Mesodermal cell (in vitro differentiated cells): ENCODE measurements at regions not wholly inside any gene's neighbourhood (a gene's known extent, or its start where the extent isn't known, plus 50 kb on each side); places are given as distances from the start of the nearest gene placed in this dataset.
"Not testable (repeated sequence)": the region's sequence is repeated elsewhere in the genome, so short reads cannot be mapped to it uniquely, and the experiment has no call there.

Source experiments
- H3K27ac ChIP-seq: 2 replicates; pipeline ENCODE4 v1.7.0; 2013; ENCODE audit warnings: mild to moderate bottlenecking, low read depth, low read length, moderate library complexity; ENCODE audit not compliant: severe bottlenecking
- H3K36me3 ChIP-seq: 2 replicates; pipeline ENCODE4 v1.7.1; 2013; ENCODE audit warnings: mild to moderate bottlenecking, low read length, moderate library complexity; ENCODE audit not compliant: control insufficient read depth, insufficient read depth
- H3K4me1 ChIP-seq: one replicate; pipeline ENCODE4 v1.7.1; 2013; ENCODE audit warnings: mild to moderate bottlenecking, low read length; ENCODE audit not compliant: insufficient read depth, control insufficient read depth, poor library complexity, severe bottlenecking
- H3K4me3 ChIP-seq: 2 replicates; pipeline ENCODE4 v1.7.0; 2013; ENCODE audit warnings: low read length, control low read depth, mild to moderate bottlenecking; ENCODE audit not compliant: insufficient read depth, poor library complexity, severe bottlenecking; ENCODE audit errors: extremely low read depth
- H3K9me3 ChIP-seq: 2 replicates; pipeline ENCODE4 v1.7.1; 2013; ENCODE audit warnings: mild to moderate bottlenecking, low read length, moderate library complexity; ENCODE audit not compliant: control insufficient read depth
- WGBS, 2 experiments: methylation state at CpG; one replicate each; pipeline ENCODE4 v1.1.5; 2013; ENCODE audit warnings: missing lambda C conversion rate in 2 of 2; ENCODE audit not compliant: insufficient coverage in 2 of 2; 5-methylcytosine and 5-hydroxymethylcytosine counted together

DNA sequence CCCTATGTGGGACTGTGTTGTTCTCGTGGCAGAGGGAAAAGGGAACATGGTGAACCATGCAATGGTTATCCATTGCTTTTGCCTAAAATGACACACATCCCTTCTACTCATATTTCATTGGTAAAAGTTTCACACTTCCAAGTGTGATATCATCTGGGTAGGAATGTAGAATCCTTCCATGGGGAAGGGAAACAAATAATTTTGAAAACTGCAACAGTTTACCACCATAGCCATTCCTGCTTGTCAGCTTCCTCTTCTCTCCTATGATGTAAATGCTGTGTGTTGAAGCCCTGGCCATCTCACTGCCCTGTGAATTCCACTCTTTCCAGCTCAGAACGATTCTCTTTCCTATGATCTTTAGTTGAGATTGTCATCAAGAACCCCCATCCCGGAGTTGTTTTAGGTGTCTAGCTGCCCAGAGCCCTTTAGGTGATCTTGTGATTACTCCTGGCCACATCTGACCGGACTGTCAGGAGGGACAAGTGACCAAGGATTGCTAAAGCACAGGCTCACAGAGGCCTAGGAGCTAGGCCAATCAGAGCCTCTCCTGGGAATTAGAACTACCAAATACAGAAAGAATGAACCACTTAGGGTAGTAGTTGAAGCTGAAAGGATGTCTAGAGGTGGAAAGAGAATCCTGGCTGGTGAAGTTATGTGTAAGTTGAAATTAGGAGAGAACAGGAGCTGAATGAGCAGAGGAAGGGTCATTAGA lies 84.6 kb downstream of the VCPKMT start:
- Histone ChIP-seq H3K27ac (no peak overlapping the region), H3K9me3 (no peaks in the 10 kb centered on the region), H3K36me3 (no peaks in the 10 kb centered on the region), H3K4me1 (peaks cover 3% of the 10 kb centered on the region), H3K4me3 (no peak overlapping the region)
- WGBS, 2 experiments, result 100% methylated on average over 2 of the region's 4 CpGs

DNA sequence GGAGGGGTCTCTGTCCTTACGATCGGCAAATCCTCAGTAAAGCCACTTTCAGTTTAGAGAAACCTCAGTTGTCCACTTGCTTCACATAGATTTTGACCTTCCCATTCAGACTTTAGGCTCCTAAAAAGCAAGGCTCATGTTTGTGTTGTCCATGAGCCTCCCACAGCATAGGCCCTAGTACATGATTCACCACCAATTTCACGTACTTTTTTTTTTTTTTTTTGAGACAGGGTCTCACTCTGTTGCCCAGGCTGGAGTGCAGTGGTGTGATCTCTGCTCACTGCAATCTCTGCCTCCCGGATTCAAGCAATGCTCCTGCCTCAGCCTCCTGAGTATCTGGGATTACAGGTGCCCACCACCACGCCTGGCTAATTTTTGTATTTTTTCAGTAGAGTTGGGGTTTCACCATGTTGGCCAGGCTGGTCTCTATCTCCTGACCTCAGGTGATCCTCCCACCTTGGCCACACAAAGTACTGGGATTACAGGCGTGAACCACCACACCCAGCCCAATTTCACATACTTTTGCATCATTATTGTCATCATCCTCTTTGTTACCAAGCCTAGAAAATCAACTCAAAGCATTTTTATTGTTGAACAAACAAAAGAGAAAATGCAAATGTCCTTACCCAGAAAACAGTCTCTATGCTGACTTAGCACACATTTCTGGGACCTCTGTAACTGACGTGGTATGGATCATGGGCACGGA lies 83.8 kb downstream of the VCPKMT start:
- H3K4me3 ChIP-seq, H3K4me1 ChIP-seq, H3K36me3 ChIP-seq, H3K9me3 ChIP-seq, H3K27ac ChIP-seq: not testable (repeated sequence)
- WGBS, 2 experiments, result 90 to 98% methylated on average over 5 to 7 of the region's 8 CpGs

DNA sequence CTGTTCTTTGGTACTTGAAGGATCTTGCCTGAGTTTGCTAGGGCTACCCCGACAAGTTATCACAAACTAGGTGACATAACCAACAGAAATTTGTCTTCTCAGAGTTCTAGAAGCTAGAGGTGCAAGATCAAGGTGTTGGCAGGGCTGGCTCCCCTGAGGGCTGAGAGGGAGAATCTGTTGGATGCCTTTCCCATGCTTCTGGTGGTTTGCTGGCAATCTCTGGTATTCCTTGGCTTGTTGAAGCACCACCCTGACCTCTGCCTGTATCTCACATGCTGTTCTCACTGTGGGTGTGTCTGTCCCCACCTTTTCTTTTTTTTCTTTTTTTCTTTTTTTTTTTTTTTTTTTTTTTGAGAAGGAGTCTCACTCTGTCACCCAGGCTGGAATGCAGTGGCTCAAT lies 81.2 kb downstream of the VCPKMT start:
- no peaks in the 10 kb centered on the region for H3K36me3 ChIP-seq
- peaks cover 3% of the 10 kb centered on the region for H3K4me1 ChIP-seq
- H3K27ac ChIP-seq, result no peak overlapping the region
- no peaks in the 10 kb centered on the region for H3K9me3 ChIP-seq
- no peak overlapping the region for H3K4me3 ChIP-seq
- WGBS, 2 experiments, result 100% methylated on average over 1 of the region's 1 CpG; no CpG with 5 or more reads in 1 of the 2 experiments

DNA sequence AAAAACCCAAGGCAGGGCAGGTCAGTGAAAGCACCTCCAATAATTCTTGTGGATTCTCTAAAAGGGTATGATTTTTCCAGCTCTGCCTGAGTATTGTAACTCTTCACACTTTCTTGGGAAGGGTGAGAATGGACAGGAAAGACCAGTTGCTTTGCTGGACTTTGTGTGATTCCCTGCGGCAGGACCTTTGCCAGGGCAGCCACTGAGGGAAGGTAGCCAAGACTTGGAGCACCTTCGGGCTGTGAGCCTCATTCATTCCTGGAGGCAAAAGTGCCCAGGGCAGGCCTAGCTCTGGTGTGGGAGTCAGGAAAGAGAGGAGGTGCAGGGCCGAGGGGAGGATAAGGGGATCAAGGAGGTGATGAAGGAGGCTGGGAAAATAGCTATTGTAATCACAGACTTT lies 80.2 kb downstream of the VCPKMT start:
- Histone ChIP-seq H3K36me3 (no peaks in the 10 kb centered on the region), H3K4me1 (peaks cover 12% of the 10 kb centered on the region), H3K4me3 (no peak overlapping the region), H3K27ac (no peak overlapping the region), H3K9me3 (no peaks in the 10 kb centered on the region)
- 81 to 94% methylated on average over 2 of the region's 3 CpGs for WGBS, 2 experiments

DNA sequence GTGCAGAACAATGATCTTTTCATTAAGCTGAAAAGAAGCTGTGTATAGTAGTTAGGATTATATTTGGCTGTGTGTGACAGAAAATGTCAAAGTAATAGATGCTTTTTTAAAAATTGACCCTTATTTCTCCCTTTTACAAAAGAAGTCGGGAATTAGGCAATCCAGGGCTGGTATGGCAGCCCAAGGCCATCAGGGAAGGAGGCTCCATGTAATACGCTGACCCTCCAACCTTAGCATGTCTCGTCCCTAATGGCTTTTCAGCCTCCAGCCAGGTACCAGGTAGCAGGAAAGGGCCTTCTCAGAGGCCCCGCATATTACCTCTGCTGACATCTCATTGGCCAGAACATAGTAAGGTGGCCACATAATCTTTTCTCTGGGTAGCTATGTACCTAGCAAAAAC lies 79.7 kb downstream of the VCPKMT start:
- Histone ChIP-seq H3K4me3 (no peak overlapping the region), H3K4me1 (peaks cover 14% of the 10 kb centered on the region), H3K36me3 (no peaks in the 10 kb centered on the region), H3K9me3 (no peaks in the 10 kb centered on the region), H3K27ac (no peak overlapping the region)
- 93 to 94% methylated on average over 3 to 4 of the region's 4 CpGs for WGBS, 2 experiments

DNA sequence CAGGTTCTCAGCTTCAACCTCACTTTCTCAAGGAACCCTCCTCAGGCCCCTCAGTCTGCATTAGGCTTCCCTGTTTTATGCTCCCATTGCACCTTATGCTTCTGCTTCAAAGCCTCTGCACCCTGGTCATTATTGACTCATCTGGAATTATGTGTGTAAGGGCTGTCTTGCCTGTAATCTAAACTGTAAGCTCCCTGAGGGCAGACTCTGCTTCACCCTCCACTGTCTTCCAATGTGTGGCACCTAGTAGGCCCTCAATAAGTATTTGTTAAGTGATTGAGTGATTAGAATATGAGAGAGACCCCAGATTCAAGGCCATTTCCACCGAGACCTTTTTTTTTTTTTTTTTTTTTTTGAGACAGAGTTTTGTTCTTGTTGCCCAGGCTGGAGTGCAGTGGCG lies 79.1 kb downstream of the VCPKMT start:
- Histone ChIP-seq H3K9me3 (no peaks in the 10 kb centered on the region), H3K4me3 (no peak overlapping the region), H3K36me3 (no peaks in the 10 kb centered on the region), H3K4me1 (peaks cover 14% of the 10 kb centered on the region), H3K27ac (no peak overlapping the region)
- 100% methylated on average over 2 of the region's 2 CpGs; no CpG with 5 or more reads in 1 of the 2 experiments for WGBS, 2 experiments

DNA sequence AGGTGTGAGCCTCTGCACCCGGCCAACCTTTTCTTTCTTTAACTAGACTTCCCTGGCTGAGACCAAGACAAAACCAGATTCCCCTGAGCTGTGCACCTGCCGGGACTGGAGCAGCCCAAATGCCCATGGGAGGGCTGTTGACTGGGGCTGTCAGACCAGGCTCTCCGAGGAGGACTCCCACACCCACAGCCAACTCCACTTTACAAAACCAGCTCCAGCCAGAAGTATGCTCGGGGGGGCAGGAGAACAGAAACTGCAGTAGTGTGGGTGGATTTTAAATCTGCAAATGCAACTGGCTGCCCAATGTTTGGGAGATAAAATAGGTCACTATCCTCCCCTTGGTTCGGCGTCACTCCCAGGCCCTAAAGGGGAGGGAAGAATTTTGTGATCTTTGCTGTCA lies 78.5 kb downstream of the VCPKMT start:
- Histone ChIP-seq H3K9me3 (no peaks in the 10 kb centered on the region), H3K36me3 (no peaks in the 10 kb centered on the region), H3K27ac (no peak overlapping the region), H3K4me3 (no peak overlapping the region), H3K4me1 (peaks cover 14% of the 10 kb centered on the region)
- WGBS, 2 experiments, result 97 to 100% methylated on average over 3 to 4 of the region's 6 CpGs

DNA sequence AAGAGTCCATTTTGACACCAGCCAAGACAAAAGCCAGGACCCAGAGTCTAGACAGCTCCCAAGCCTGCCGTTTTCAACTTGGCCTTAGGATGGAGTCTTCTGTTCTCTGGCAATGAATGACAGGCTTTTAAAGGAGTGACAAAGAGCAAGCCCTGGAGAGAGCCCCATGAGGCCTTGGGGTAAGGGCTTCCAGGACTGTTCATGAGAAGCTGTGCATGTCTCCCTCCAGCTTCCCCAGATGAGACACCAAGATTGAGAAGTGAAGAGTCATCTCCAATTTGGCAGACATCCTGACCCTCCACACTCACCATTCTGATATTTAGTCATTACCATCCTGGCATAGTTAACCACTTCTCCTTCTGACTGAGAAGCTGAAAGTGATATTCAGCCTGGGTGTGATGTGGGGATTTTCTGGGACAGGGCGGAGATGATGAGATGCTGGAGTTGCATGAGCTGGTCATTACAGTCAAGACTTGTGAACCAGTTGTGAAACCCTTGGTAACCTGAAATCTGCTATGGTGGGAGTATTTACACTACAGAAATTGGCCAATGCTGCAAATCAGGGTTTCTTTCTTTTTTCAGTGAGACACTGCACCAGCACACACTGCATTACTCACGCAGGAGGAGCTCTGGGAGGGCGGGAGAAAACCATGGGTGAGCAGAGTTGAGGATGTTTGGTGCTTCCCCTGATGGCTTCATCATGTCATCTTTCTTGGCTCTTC lies 77.8 kb downstream of the VCPKMT start:
- Histone ChIP-seq H3K4me3 (no peak overlapping the region), H3K9me3 (no peaks in the 10 kb centered on the region), H3K36me3 (no peaks in the 10 kb centered on the region), H3K4me1 (peaks cover 14% of the 10 kb centered on the region), H3K27ac (no peak overlapping the region)
- 89 to 95% methylated on average over 2 of the region's 4 CpGs for WGBS, 2 experiments

DNA sequence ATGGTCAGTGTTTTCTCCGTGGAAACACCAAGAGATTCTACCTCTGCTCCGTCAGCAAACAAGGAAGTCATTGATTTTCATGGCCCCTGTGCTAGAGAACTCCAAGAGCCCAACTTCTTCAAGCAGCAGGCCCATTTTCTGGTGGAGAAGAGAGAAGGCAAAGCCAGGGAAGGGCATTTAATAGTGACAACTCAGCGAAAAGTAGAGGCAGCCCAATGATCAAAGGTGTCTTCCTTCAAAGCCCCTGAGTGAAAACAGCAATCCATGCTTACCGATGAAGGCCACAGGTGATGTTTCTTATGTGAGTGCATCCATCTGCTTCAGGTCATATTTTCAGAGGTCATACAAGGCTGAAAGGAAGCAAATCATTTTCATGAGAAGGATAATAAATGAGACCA lies 77.3 kb downstream of the VCPKMT start:
- Histone ChIP-seq H3K4me1 (peaks cover 14% of the 10 kb centered on the region), H3K27ac (no peak overlapping the region), H3K36me3 (no peaks in the 10 kb centered on the region), H3K9me3 (no peaks in the 10 kb centered on the region), H3K4me3 (no peak overlapping the region)
- 93 to 96% methylated on average over 3 to 4 of the region's 4 CpGs for WGBS, 2 experiments

DNA sequence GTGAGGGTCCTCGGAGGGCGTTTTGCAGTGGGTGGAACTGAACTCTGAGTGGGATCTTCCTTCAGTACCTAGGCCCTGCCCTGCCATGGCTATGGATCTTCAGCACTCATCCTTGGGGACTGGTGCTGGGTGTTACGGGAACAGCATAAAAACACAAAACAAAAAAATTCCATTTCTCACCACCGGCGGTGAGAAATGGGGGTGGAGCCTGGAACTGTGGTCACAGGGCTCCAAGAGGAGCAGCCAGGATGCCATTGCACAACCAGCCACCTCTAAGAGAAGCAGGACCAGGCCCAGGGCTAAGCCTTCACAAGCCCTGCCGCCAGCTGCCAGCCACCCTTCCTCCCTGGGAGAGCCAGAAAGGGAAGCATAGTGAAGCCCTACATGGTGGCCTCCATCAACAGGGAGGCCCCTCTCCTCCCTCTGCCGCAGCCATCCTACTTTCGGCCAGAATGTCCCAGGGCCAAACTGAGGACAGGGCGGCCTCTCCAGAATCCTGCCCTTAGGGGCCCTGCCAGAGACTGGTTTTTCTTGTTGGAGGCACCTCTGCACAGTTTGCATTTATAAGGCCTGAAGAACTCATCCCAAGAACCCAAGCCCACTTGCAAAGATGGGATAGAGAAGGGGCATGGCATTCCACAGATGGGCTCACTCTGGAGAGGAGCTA lies 76.5 kb downstream of the VCPKMT start:
- Histone ChIP-seq H3K9me3 (no peaks in the 10 kb centered on the region), H3K4me1 (peaks cover 17% of the 10 kb centered on the region), H3K27ac (no peak overlapping the region), H3K4me3 (no peak overlapping the region), H3K36me3 (no peaks in the 10 kb centered on the region)
- 86 to 98% methylated on average over 4 of the region's 9 CpGs for WGBS, 2 experiments
